H1 (cell line): ENCODE measurements at regions not wholly inside any gene's neighbourhood (a gene's known extent, or its start where the extent isn't known, plus 50 kb on each side); places are given as distances from the start of the nearest gene placed in this dataset.

ENCODE experiments used
- CTCF ChIA-PET: fragments of 300-600 bp; sonication (Branson Sonifier 250); formaldehyde crosslinking; loops from one replicate; lab custom pipeline; 2021; ENCODE audit not compliant: partially characterized antibody; lab: Charles Lee
- POLR2A ChIA-PET: fragments of 300-600 bp; sonication (Branson Sonifier 250); formaldehyde crosslinking; loops from one replicate; lab custom pipeline; 2021; ENCODE audit warnings: inconsistent platforms; ENCODE audit not compliant: partially characterized antibody; lab: Charles Lee
- DNase-seq, 2 experiments: peaks; one replicate each; pipeline versions ENCODE4 v3.0.0 to v3.0.0-alpha.2; 2010 to 2022; ENCODE audit warnings: low spot score in 2 of 2, low read depth in 1 of 2, mixed read lengths in 1 of 2
- FAIRE-seq: peaks from 2 replicates; lab custom pipeline; 2011; peaks lifted over from hg19 to GRCh38; lab: Jason Lieb, UNC
- H2AFZ ChIP-seq: 2 replicates; pipeline ENCODE4 v1.8.1; 2012; ENCODE audit warnings: low read length, inconsistent platforms
- H2AK5ac ChIP-seq: 2 replicates; pipeline ENCODE4 v1.6.1; 2013; ENCODE audit warnings: low read depth, low read length
- H2BK120ac ChIP-seq: replicated peaks from 2 replicates; pipeline ENCODE3; 2013; ENCODE audit warnings: low read depth, low read length, inconsistent platforms
- H2BK12ac ChIP-seq: 2 replicates; pipeline ENCODE4 v1.6.1; 2013; ENCODE audit warnings: low read depth, low read length
- H2BK15ac ChIP-seq: 2 replicates; pipeline ENCODE4 v1.6.1; 2013; ENCODE audit warnings: low read length
- H2BK20ac ChIP-seq: 2 replicates; pipeline ENCODE4 v1.6.1; 2013; ENCODE audit warnings: low read length
- H2BK5ac ChIP-seq: 2 replicates; pipeline ENCODE4 v1.6.1; 2013; ENCODE audit warnings: low read depth, low read length
- H3K14ac ChIP-seq: 2 replicates; pipeline ENCODE4 v1.6.1; 2013; ENCODE audit warnings: inconsistent platforms; ENCODE audit not compliant: insufficient read length
- H3K18ac ChIP-seq: 2 replicates; pipeline ENCODE4 v1.6.1; 2013; ENCODE audit warnings: low read length; ENCODE audit errors: extremely low read depth
- H3K23ac ChIP-seq: 2 replicates; pipeline ENCODE4 v1.6.1; 2013; ENCODE audit warnings: inconsistent platforms; ENCODE audit not compliant: insufficient read length
- H3K23me2 ChIP-seq: 2 replicates; pipeline ENCODE4 v1.6.1; 2013; ENCODE audit warnings: low read depth, low read length
- H3K27ac ChIP-seq: 2 replicates; pipeline ENCODE4 v1.6.1; 2011; ENCODE audit warnings: low read depth, low read length, inconsistent platforms
- H3K27me3 ChIP-seq, 4 experiments: replicated peaks in 1 of 4; 1 replicate in 1 of 4; 2 replicates in 3 of 4; pipeline versions ENCODE4 v1.6.1 to v1.8.1; 2011 to 2013; ENCODE audit warnings: low read length in 3 of 4, mild to moderate bottlenecking in 3 of 4, inconsistent platforms in 2 of 4, mixed read lengths in 2 of 4, moderate library complexity in 1 of 4; ENCODE audit not compliant: control insufficient read depth in 3 of 4, insufficient read depth in 3 of 4; ENCODE audit errors: extremely low read depth in 1 of 4
- H3K36me3 ChIP-seq, 4 experiments: 2 replicates each; pipeline versions ENCODE4 v1.6.1 to v1.8.1; 2011 to 2013; ENCODE audit warnings: mild to moderate bottlenecking in 4 of 4, low read length in 3 of 4, moderate library complexity in 2 of 4, control low read depth in 1 of 4, inconsistent platforms in 1 of 4; ENCODE audit not compliant: insufficient read depth in 4 of 4, control insufficient read depth in 2 of 4
- H3K4ac ChIP-seq: replicated peaks from 2 replicates; pipeline ENCODE3; 2013; ENCODE audit warnings: low read length, low read depth, mixed read lengths, inconsistent platforms; ENCODE audit not compliant: insufficient read length
- H3K4me1 ChIP-seq, 4 experiments: replicated peaks in 1 of 4; 1 replicate in 1 of 4; 2 replicates in 3 of 4; pipeline versions ENCODE4 v1.6.1 to v1.8.1; 2011 to 2013; ENCODE audit warnings: low read length in 3 of 4, inconsistent platforms in 2 of 4, mixed read lengths in 1 of 4; ENCODE audit not compliant: insufficient read depth in 4 of 4, control insufficient read depth in 3 of 4
- H3K4me2 ChIP-seq, 2 experiments: 2 replicates each; pipeline versions ENCODE4 v1.6.1 to v1.8.1; 2011 to 2013; ENCODE audit warnings: low read depth in 2 of 2, low read length in 2 of 2, control low read depth in 1 of 2, inconsistent platforms in 1 of 2, mild to moderate bottlenecking in 1 of 2; ENCODE audit not compliant: insufficient read depth in 1 of 2
- H3K4me3 ChIP-seq, 4 experiments: fragments of 200-600, 300-600 bp in 1 of 4; sonication (generic), shearing (Covaris generic), sonication (Bioruptor Twin) in 1 of 4; 2 replicates each; pipeline versions ENCODE4 v1.5.1 to v1.8.1; 2011 to 2016; ENCODE audit warnings: low read length in 4 of 4, low read depth in 3 of 4, control low read depth in 2 of 4, inconsistent platforms in 2 of 4, mild to moderate bottlenecking in 2 of 4, mixed read lengths in 1 of 4, moderate library complexity in 1 of 4; ENCODE audit not compliant: insufficient read depth in 2 of 4; ENCODE audit errors: extremely low read depth in 1 of 4
- H3K56ac ChIP-seq: replicated peaks from 2 replicates; pipeline ENCODE3; 2013; ENCODE audit warnings: low read depth, mild to moderate bottlenecking, mixed read lengths, low read length, inconsistent platforms; ENCODE audit not compliant: insufficient read length
- H3K79me1 ChIP-seq: 2 replicates; pipeline ENCODE4 v1.6.1; 2013; ENCODE audit warnings: low read depth, low read length, control low read depth
- H3K79me2 ChIP-seq, 2 experiments: 2 replicates each; pipeline versions ENCODE4 v1.6.1 to v1.8.1; 2012 to 2013; ENCODE audit warnings: low read length in 2 of 2, mild to moderate bottlenecking in 2 of 2, inconsistent platforms in 1 of 2; ENCODE audit not compliant: insufficient read depth in 2 of 2, control insufficient read depth in 1 of 2
- H3K9ac ChIP-seq, 4 experiments: replicated peaks in 1 of 4; 1 replicate in 1 of 4; 2 replicates in 3 of 4; pipeline versions ENCODE4 v1.6.1 to v1.8.1; 2011 to 2013; ENCODE audit warnings: low read depth in 3 of 4, low read length in 3 of 4, control low read depth in 2 of 4, mild to moderate bottlenecking in 2 of 4, moderate library complexity in 2 of 4, inconsistent platforms in 1 of 4; ENCODE audit errors: extremely low read depth in 1 of 4
- H3K9me3 ChIP-seq, 2 experiments: 2 replicates each; pipeline versions ENCODE4 v1.6.1 to v1.8.1; 2012 to 2013; ENCODE audit warnings: mild to moderate bottlenecking in 2 of 2, moderate library complexity in 2 of 2, control low read depth in 1 of 2, inconsistent platforms in 1 of 2, low read depth in 1 of 2, low read length in 1 of 2, mixed read lengths in 1 of 2; ENCODE audit not compliant: insufficient read depth in 2 of 2
- H4K20me1 ChIP-seq, 2 experiments: replicated peaks in 1 of 2; 2 replicates each; pipeline versions ENCODE3 to v1.8.1; 2011 to 2013; ENCODE audit warnings: inconsistent platforms in 2 of 2, low read length in 2 of 2, mild to moderate bottlenecking in 1 of 2; ENCODE audit not compliant: insufficient read depth in 2 of 2, control insufficient read depth in 1 of 2
- H4K5ac ChIP-seq: 2 replicates; pipeline ENCODE4 v1.6.1; 2013; ENCODE audit warnings: low read length, low read depth, mixed read lengths, inconsistent platforms; ENCODE audit not compliant: insufficient read length
- H4K8ac ChIP-seq: 2 replicates; pipeline ENCODE4 v1.8.0; 2013; ENCODE audit warnings: mild to moderate bottlenecking, moderate library complexity, low read length, inconsistent platforms; ENCODE audit not compliant: insufficient read depth; ENCODE audit errors: extremely low read depth
- H4K91ac ChIP-seq: replicated peaks from 2 replicates; pipeline ENCODE3; 2013; ENCODE audit warnings: low read length, mixed read lengths, inconsistent platforms; ENCODE audit not compliant: insufficient read length
- BRCA1 ChIP-seq: IDR thresholded peaks from 2 replicates; pipeline ENCODE4 v1.6.1; 2012; ENCODE audit warnings: low read depth, low read length, improper control_type of control experiment
- CEBPB ChIP-seq: IDR thresholded peaks from 2 replicates; pipeline ENCODE4 v1.6.1; 2012; ENCODE audit warnings: low read depth, low read length
- EZH2 ChIP-seq: fragments of 200-600 bp; sonication (generic); IDR thresholded peaks from 2 replicates; pipeline ENCODE4 v1.7.1; 2012; ENCODE audit warnings: low read depth, mild to moderate bottlenecking, moderate library complexity, low read length, inconsistent platforms; ENCODE audit not compliant: severe bottlenecking
- KDM5A ChIP-seq: fragments of 200-600 bp; IDR thresholded peaks from 2 replicates; pipeline ENCODE4 v1.7.1; 2012; ENCODE audit warnings: mild to moderate bottlenecking, low read length, inconsistent platforms, mixed read lengths
- PHF8 ChIP-seq: fragments of 200-600 bp; sonication (generic); conservative IDR thresholded peaks from 2 replicates; pipeline ENCODE4 v1.7.1; 2012; ENCODE audit warnings: low read depth, mild to moderate bottlenecking, inconsistent platforms, low read length, moderate library complexity
- WGBS, 2 experiments: shearing (Covaris generic) in 1 of 2; methylation state at CpG; one replicate each; pipeline versions ENCODE4 v1.1.6 to v1.1.7; 2013 to 2015; ENCODE audit warnings: low lambda C conversion rate in 2 of 2, mixed read lengths in 2 of 2, inconsistent platforms in 1 of 2, low coverage in 1 of 2, missing lambda C conversion rate in 1 of 2; ENCODE audit not compliant: insufficient replicate concordance in 2 of 2, insufficient coverage in 1 of 2, insufficient read length in 1 of 2; ENCODE audit errors: extremely low coverage in 1 of 2, missing lambda C conversion rate in 1 of 2; 5-methylcytosine and 5-hydroxymethylcytosine counted together

DNA sequence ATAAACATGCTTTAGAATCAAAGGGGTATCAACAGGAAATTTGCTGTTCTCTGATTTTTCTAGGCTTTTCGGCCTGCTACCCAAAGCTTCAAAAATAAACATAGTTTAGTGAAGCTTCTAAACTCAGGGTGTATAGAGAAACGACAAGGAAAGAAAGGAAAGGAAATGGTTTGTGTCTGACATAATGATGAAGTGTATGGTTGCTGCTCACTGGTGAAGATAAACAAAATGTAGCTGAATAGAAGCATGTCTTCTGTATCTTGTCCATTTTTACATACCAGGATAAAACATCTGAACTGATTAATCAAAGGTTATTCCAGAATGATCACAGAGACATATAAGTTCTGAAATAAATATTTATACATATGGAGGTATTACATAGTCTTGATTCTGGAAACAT is 1324.6 kb upstream of the NRXN1 start:
- H3K9ac ChIP-seq = no peak overlapping the region
- no peak overlapping the region for H2BK5ac ChIP-seq
- H4K91ac ChIP-seq = no peak overlapping the region
- H2BK20ac ChIP-seq = no peak overlapping the region
- H2BK15ac ChIP-seq = no peak overlapping the region
- no peaks in the 10 kb centered on the region for H4K20me1 ChIP-seq
- H3K56ac ChIP-seq = no peak overlapping the region
- no peaks in the 10 kb centered on the region for H3K4me1 ChIP-seq
- H3K4ac ChIP-seq = no peak overlapping the region
- WGBS, 2 experiments = 91% methylated on average over 2 of the region's 2 CpGs; no CpG with 5 or more reads in 1 of the 2 experiments
- FAIRE-seq = no peak
- H3K4me2 ChIP-seq = no peak overlapping the region
- 0 out of 4 replicates have a peak, but pooled peaks cover 0 to 7% of the 10 kb centered on the region in 2 experiments for H3K9me3 ChIP-seq
- ChIA-PET POLR2A (no interaction called here), CTCF (no interaction called here)
- no peak for DNase-seq
- no peak overlapping the region for H2AK5ac ChIP-seq
- no peak overlapping the region for H3K23ac ChIP-seq
- H3K36me3 ChIP-seq = no peaks in the 10 kb centered on the region
- no peak overlapping the region for H3K4me3 ChIP-seq
- H2BK120ac ChIP-seq = no peak overlapping the region
- H4K5ac ChIP-seq = no peak overlapping the region
- no peaks in the 10 kb centered on the region for H3K79me2 ChIP-seq
- no peak overlapping the region for H2BK12ac ChIP-seq
- no peak overlapping the region for H4K8ac ChIP-seq
- H3K27ac ChIP-seq = no peak overlapping the region
- no peak overlapping the region for H2AFZ ChIP-seq
- H3K18ac ChIP-seq = no peak overlapping the region
- no peaks in the 10 kb centered on the region for H3K79me1 ChIP-seq
- H3K23me2 ChIP-seq = no peaks in the 10 kb centered on the region
- no peaks in the 10 kb centered on the region for H3K27me3 ChIP-seq
- H3K14ac ChIP-seq = no peak overlapping the region
- TF ChIP-seq BRCA1 = no peak
- TF ChIP-seq PHF8 = no peak
- TF ChIP-seq KDM5A = no peak
- no peak for TF ChIP-seq EZH2
- no peak for TF ChIP-seq CEBPB
